ENCODE measurements at regions not wholly inside any gene's neighbourhood (a gene's known extent, or its start where the extent isn't known, plus 50 kb on each side); places are given as distances from the start of the nearest gene placed in this dataset.
"Not testable (repeated sequence)": the region's sequence is repeated elsewhere in the genome, so short reads cannot be mapped to it uniquely, and the experiment has no call there.

DNA sequence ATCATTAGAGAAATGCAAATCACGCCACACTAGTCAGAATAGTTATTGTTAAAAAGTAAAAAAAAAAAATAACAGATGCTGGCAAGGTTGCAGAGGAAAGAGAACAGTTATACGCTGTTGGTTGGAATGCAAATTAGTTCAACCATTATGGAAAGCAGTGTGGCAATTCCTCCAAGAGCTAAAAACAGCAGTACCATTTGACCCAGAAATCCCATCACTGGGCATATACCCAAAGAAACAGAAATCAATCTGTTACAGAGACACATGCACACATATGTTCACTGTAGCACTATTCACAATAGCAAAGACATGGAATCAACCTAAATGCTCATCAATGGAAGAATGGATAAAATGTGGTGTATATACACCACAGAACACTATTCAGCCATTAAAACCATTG is 388.7 kb upstream of the FMR1 start:
- Mint-ChIP-seq H3K9me3 (peaks cover 14% of the 10 kb centered on the region), H3K4me3 (no peak overlapping the region)
- TF ChIP-seq, protein P1, sequence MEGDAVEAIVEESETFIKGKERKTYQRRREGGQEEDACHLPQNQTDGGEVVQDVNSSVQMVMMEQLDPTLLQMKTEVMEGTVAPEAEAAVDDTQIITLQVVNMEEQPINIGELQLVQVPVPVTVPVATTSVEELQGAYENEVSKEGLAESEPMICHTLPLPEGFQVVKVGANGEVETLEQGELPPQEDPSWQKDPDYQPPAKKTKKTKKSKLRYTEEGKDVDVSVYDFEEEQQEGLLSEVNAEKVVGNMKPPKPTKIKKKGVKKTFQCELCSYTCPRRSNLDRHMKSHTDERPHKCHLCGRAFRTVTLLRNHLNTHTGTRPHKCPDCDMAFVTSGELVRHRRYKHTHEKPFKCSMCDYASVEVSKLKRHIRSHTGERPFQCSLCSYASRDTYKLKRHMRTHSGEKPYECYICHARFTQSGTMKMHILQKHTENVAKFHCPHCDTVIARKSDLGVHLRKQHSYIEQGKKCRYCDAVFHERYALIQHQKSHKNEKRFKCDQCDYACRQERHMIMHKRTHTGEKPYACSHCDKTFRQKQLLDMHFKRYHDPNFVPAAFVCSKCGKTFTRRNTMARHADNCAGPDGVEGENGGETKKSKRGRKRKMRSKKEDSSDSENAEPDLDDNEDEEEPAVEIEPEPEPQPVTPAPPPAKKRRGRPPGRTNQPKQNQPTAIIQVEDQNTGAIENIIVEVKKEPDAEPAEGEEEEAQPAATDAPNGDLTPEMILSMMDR (conservative IDR thresholded peaks at IDR 0.05), result no peak

DNA sequence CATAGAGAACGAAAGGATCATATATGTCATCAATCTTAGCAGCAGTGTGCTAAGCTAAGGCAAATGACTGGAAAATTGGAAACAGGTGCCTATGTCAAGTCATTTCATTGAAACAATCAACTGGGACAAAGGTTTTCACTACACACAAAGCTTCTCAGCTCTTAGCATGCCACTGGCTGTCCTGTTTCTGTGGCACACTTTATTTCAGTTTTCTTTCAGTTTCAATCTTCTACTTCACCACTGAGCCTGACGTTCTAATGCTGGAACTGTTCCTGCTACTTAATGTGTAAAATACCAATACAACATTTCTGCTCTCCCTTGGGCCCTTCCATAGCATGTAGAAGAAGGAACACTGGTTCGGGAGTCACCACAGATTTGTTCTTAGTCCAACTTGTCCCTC is 378.3 kb upstream of the FMR1 start:
- no peak for DNase-seq (ENCODE audit: low read depth, low spot score)
- H3K9me3 Mint-ChIP-seq, result peaks cover 9% of the 10 kb centered on the region

More for the DNA sequence above, 388.7 kb upstream of the FMR1 start:
- no peaks in the 10 kb centered on the region for H3K27me3 Mint-ChIP-seq (ENCODE audit: low read depth)
- H3K4me1 Mint-ChIP-seq, result no peaks in the 10 kb centered on the region
- H3K27ac Mint-ChIP-seq (ENCODE audit: unreplicated experiment), result no peak overlapping the region
- no peaks in the 10 kb centered on the region for H3K36me3 Mint-ChIP-seq (ENCODE audit: low read depth)
- no peak for DNase-seq (ENCODE audit: low read depth, low spot score)

DNA sequence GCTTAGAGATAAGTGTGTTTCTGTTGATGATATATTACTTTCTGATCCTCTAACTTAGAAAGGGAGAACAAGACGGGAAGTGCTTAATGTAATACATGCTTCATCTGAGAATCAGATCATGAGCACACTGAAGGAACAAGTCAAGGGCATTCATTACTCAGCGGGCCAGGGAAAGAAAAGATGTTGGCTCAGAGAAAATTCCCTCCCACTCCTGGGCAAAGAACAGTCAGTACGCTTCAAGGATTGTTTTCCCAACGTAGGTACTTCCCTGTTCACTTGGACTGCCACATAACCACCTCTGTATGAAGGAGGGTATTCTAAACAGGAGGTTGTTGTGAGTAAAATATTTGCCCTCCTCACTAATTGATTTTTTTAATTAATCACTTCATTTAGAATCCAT is 374.5 kb upstream of the FMR1 start:
- Mint-ChIP-seq H3K4me3 (no peak overlapping the region), H3K4me1 (no peaks in the 10 kb centered on the region), H3K36me3 (ENCODE audit: low read depth) (no peaks in the 10 kb centered on the region), H3K27me3 (ENCODE audit: low read depth) (no peaks in the 10 kb centered on the region), H3K27ac (ENCODE audit: unreplicated experiment) (no peak overlapping the region), H3K9me3 (peaks cover 5% of the 10 kb centered on the region)
- DNase-seq (ENCODE audit: low read depth, low spot score), result no peak
- TF ChIP-seq, protein P1 (conservative IDR thresholded peaks at IDR 0.05), result no peak

More for the DNA sequence above, 378.3 kb upstream of the FMR1 start:
- no peaks in the 10 kb centered on the region for H3K27me3 Mint-ChIP-seq (ENCODE audit: low read depth)
- TF ChIP-seq, protein P1 (conservative IDR thresholded peaks at IDR 0.05), result no peak
- H3K36me3 Mint-ChIP-seq (ENCODE audit: low read depth), result no peaks in the 10 kb centered on the region
- H3K4me1 Mint-ChIP-seq, result no peaks in the 10 kb centered on the region
- H3K4me3 Mint-ChIP-seq, result no peak overlapping the region
- no peak overlapping the region for H3K27ac Mint-ChIP-seq (ENCODE audit: unreplicated experiment)

DNA sequence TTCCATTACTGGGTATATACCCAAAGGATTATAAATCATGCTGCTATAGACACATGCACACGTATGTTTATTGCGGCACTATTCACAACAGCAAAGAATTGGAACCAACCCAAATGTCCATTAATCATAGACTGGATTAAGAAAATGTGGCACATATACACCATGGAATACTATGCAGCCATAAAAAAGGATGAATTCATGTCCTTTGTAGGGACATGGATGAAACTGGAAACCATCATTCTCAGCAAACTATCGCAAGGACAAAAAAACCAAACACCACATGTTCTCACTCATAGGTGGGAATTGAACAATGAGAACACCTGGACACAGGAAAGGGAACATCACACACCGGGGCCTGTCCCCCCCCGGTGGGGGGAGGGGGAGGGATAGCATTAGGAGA is 363.7 kb upstream of the FMR1 start:
- H3K27ac Mint-ChIP-seq (ENCODE audit: unreplicated experiment); H3K4me1 Mint-ChIP-seq: not testable (repeated sequence)

DNA sequence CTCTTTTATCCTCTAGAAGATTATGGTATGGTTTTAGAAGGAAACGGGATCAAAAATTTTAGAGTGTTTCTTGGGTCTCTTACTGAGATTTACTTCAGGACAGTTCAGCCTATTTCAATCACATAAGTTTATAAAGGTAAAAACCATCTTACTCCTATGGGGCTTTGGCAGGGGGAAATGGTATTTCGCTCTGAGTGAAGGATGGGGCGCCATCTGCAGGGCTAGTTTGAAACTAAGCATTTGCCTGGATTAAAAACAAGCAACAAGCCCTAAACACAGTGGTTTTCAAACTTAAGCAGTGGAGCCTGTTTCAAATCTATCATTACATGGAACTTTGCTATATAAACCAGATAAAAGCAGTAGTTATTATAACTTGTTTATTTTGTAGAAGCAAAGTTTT is 361.5 kb upstream of the FMR1 start:
- no peaks in the 10 kb centered on the region for H3K4me1 Mint-ChIP-seq
- no peaks in the 10 kb centered on the region for H3K9me3 Mint-ChIP-seq
- TF ChIP-seq, protein P1 (conservative IDR thresholded peaks at IDR 0.05), result peak; percentile 63
- no peak overlapping the region for H3K27ac Mint-ChIP-seq (ENCODE audit: unreplicated experiment)
- no peak overlapping the region for H3K4me3 Mint-ChIP-seq
- H3K27me3 Mint-ChIP-seq (ENCODE audit: low read depth), result no peaks in the 10 kb centered on the region
- H3K36me3 Mint-ChIP-seq (ENCODE audit: low read depth), result no peaks in the 10 kb centered on the region
- peak; percentile 40 for DNase-seq (ENCODE audit: low read depth, low spot score)

More for the DNA sequence above, 363.7 kb upstream of the FMR1 start:
- not testable (repeated sequence) for H3K4me3 Mint-ChIP-seq; DNase-seq (ENCODE audit: low read depth, low spot score); H3K36me3 Mint-ChIP-seq (ENCODE audit: low read depth); H3K27me3 Mint-ChIP-seq (ENCODE audit: low read depth); H3K9me3 Mint-ChIP-seq

DNA sequence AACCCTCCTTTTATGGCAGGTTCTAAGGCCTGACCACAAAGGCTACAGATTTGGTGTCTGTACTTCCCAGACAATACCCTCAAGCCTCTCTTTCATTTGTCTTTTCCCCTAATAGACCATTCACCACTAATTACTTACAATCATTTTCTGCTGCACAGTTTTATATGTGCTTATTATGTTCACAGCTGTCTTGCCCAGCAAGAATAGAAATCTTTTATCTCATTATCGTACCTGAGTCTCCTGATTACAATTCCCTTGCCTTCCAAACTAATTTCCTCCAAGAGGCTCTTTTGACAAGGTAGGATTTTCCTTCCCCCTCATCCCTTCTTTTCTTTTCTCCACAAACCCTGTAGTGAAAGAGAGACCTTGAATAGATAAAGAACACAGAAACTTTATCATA is 352.5 kb upstream of the FMR1 start:
- Mint-ChIP-seq H3K4me3 (no peak overlapping the region), H3K36me3 (ENCODE audit: low read depth) (no peaks in the 10 kb centered on the region), H3K9me3 (no peaks in the 10 kb centered on the region), H3K27ac (ENCODE audit: unreplicated experiment) (no peak overlapping the region), H3K4me1 (no peaks in the 10 kb centered on the region), H3K27me3 (ENCODE audit: low read depth) (no peaks in the 10 kb centered on the region)
- no peak for DNase-seq (ENCODE audit: low read depth, low spot score)
- TF ChIP-seq, protein P1 (conservative IDR thresholded peaks at IDR 0.05), result no peak

All from neural crest cell (in vitro differentiated cells).